Breast epithelium (tissue), 4 donors: ENCODE measurements at regions not wholly inside any gene's neighbourhood (a gene's known extent, or its start where the extent isn't known, plus 50 kb on each side); places are given as distances from the start of the nearest gene placed in this dataset.

Experiments used
- DNase-seq, 2 donors: peaks; one replicate each; pipeline ENCODE4 v3.0.0-alpha.2; 2019; ENCODE audit warnings: low spot score in 2 of 2
- H3K27ac ChIP-seq, 2 donors: fragments of 200-600 bp; sonication (generic) in 1 of 2; one replicate each; pipeline ENCODE4 v1.5.1; 2016 to 2019; ENCODE audit warnings: mild to moderate bottlenecking in 1 of 2
- H3K27me3 ChIP-seq, 2 donors: fragments of 200-600 bp; sonication (generic) in 1 of 2; one replicate each; pipeline versions ENCODE4 v1.5.1 to v1.6.0; 2017 to 2019; ENCODE audit warnings: control low read depth in 1 of 2, mild to moderate bottlenecking in 1 of 2
- H3K36me3 ChIP-seq: fragments of 200-600 bp; one replicate; pipeline ENCODE4 v1.5.1; 2019
- H3K4me1 ChIP-seq, 2 donors: fragments of 200-600 bp; sonication (generic); one replicate each; pipeline ENCODE4 v1.5.1; 2016 to 2019; ENCODE audit warnings: control low read depth in 1 of 2
- H3K4me3 ChIP-seq, 3 donors: fragments of 200-600 bp; sonication (generic); 1 replicate in 2 of 3; 2 replicates in 1 of 3; pipeline ENCODE4 v1.5.1; 2016 to 2019; ENCODE audit warnings: mild to moderate bottlenecking in 3 of 3, moderate library complexity in 2 of 3
- H3K9me3 ChIP-seq, 2 donors: fragments of 200-600 bp; sonication (generic) in 1 of 2; one replicate each; pipeline ENCODE4 v1.5.1; 2016 to 2019; ENCODE audit warnings: control low read depth in 1 of 2
- POLR2A ChIP-seq: fragments of 450-650 bp; IDR thresholded peaks from one replicate; pipeline ENCODE4 v1.6.1; 2016; ENCODE audit warnings: antibody characterized with exemption, mild to moderate bottlenecking, moderate library complexity
- POLR2AphosphoS5 ChIP-seq, 3 donors: sonication (generic); formaldehyde crosslinking; IDR thresholded peaks; one replicate each; pipeline ENCODE4 v1.6.1; 2017; ENCODE audit warnings: antibody characterized with exemption in 3 of 3
- intact Hi-C: fragments of 100-400 bp; cut with DNase I; formaldehyde crosslinking; loops from one replicate; pipeline ENCODE4 v1.15.1; 2023; ENCODE audit warnings: low total_unique reads
- TF ChIP-seq, protein P1 (sequence below), 3 donors: fragments of 450-650 bp; IDR thresholded peaks; one replicate each; pipeline ENCODE4 v1.5.1; 2016 to 2017; ENCODE audit warnings: antibody characterized with exemption in 3 of 3, mild to moderate bottlenecking in 3 of 3, moderate library complexity in 3 of 3

- H3K36me3 ChIP-seq, result no peaks in the 10 kb centered on the region
- H3K9me3 ChIP-seq, result no peaks in the 10 kb centered on the region
- H3K27ac ChIP-seq, result no peak overlapping the region
- H3K4me3 ChIP-seq, result no peak overlapping the region
- no peaks in the 10 kb centered on the region for H3K27me3 ChIP-seq
- intact Hi-C loops, result loop anchor here (5.0 kb wide), 1 partner anchor 163 kb away; no protein-coding TSS in a partner anchor
- no peak for DNase-seq
- TF ChIP-seq, protein P1, sequence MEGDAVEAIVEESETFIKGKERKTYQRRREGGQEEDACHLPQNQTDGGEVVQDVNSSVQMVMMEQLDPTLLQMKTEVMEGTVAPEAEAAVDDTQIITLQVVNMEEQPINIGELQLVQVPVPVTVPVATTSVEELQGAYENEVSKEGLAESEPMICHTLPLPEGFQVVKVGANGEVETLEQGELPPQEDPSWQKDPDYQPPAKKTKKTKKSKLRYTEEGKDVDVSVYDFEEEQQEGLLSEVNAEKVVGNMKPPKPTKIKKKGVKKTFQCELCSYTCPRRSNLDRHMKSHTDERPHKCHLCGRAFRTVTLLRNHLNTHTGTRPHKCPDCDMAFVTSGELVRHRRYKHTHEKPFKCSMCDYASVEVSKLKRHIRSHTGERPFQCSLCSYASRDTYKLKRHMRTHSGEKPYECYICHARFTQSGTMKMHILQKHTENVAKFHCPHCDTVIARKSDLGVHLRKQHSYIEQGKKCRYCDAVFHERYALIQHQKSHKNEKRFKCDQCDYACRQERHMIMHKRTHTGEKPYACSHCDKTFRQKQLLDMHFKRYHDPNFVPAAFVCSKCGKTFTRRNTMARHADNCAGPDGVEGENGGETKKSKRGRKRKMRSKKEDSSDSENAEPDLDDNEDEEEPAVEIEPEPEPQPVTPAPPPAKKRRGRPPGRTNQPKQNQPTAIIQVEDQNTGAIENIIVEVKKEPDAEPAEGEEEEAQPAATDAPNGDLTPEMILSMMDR (IDR thresholded peaks at IDR 0.05), result no peak
- TF ChIP-seq POLR2A (no peak), POLR2AphosphoS5 (IDR thresholded peaks at IDR 0.05) (no peak)
- H3K4me1 ChIP-seq, result no peaks in the 10 kb centered on the region
Observed at GRCh38 chr14:85464135-85464895, 65.6 kb upstream of the FLRT2 start.

GRCh38 chr14:85466678-85467077 is 63.3 kb upstream of the FLRT2 start:
- H3K4me3 ChIP-seq, result no peak overlapping the region
- no peak for DNase-seq
- H3K36me3 ChIP-seq, result no peaks in the 10 kb centered on the region
- no peak for TF ChIP-seq POLR2AphosphoS5 (IDR thresholded peaks at IDR 0.05)
- H3K4me1 ChIP-seq, result no peaks in the 10 kb centered on the region
- intact Hi-C loops, result no loop called here
- no peaks in the 10 kb centered on the region for H3K9me3 ChIP-seq
- no peaks in the 10 kb centered on the region for H3K27me3 ChIP-seq
- H3K27ac ChIP-seq, result no peak overlapping the region

DNA sequence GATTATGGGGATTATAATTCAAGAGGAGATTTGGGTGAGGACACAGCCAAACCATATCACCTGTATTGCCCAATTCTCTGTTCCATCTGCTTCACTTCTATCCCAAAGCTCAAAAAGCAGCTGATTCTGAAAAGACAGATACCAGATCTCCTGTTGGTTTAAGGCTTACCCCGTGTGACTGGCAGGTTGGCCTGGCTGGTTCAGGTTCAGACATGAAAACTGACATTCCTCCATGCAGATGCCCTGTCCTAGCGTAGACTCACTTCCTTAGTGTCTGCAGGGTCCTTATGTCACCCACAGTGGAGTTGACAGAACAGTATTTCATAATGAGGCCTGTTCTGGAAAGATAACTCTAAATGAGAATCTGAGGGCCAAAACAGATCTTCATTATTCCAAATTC is 61.1 kb upstream of the FLRT2 start:
- H3K27ac ChIP-seq, result no peak overlapping the region
- intact Hi-C loops, result no loop called here
- H3K4me3 ChIP-seq, result no peak overlapping the region
- no peaks in the 10 kb centered on the region for H3K9me3 ChIP-seq
- no peaks in the 10 kb centered on the region for H3K36me3 ChIP-seq
- DNase-seq, result no peak
- H3K27me3 ChIP-seq, result no peaks in the 10 kb centered on the region
- H3K4me1 ChIP-seq, result no peaks in the 10 kb centered on the region
- no peak for TF ChIP-seq POLR2A
- TF ChIP-seq, protein P1 (IDR thresholded peaks at IDR 0.05), result no peak
- TF ChIP-seq POLR2AphosphoS5 (IDR thresholded peaks at IDR 0.05), result no peak

DNA sequence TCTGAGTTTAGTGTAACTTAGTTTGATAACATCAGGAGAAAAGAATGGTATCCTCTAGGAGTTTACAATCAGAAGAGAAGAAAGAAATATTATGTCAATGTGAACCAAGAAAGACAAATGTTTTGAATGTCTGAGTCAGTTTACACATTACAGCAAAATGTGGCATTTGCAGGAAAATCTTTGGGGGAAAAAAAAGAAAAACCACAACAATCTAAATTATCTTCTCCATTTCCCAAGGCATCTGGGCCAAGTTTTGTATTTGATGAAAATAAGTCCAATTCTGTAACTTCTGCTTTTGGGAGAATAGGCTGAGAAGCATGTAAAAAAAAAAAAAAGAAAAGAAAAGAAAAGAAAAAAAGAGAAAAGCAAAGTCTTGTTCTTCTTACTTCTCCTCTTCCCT is 58.8 kb upstream of the FLRT2 start:
- no peak overlapping the region for H3K27ac ChIP-seq
- H3K9me3 ChIP-seq, result no peaks in the 10 kb centered on the region
- DNase-seq, result no peak
- intact Hi-C loops, result no loop called here
- TF ChIP-seq, protein P1 (IDR thresholded peaks at IDR 0.05), result no peak
- H3K4me1 ChIP-seq, result no peaks in the 10 kb centered on the region
- no peaks in the 10 kb centered on the region for H3K27me3 ChIP-seq
- H3K4me3 ChIP-seq, result no peak overlapping the region
- no peaks in the 10 kb centered on the region for H3K36me3 ChIP-seq

- intact Hi-C loops, result no loop called here
- no peaks in the 10 kb centered on the region for H3K27me3 ChIP-seq
- H3K9me3 ChIP-seq, result no peaks in the 10 kb centered on the region
- no peak overlapping the region for H3K4me3 ChIP-seq
- H3K36me3 ChIP-seq, result no peaks in the 10 kb centered on the region
- DNase-seq, result no peak
- H3K4me1 ChIP-seq, result no peaks in the 10 kb centered on the region
- TF ChIP-seq POLR2AphosphoS5 (IDR thresholded peaks at IDR 0.05) (no peak), POLR2A (no peak)
- TF ChIP-seq, protein P1 (IDR thresholded peaks at IDR 0.05), result no peak
- peak overlapping the region in 1 of 2 donors; percentile 67 for H3K27ac ChIP-seq
Observed at GRCh38 chr14:85471744-85472143, 58.2 kb upstream of the FLRT2 start.
